Activated CD4-positive, CD25-positive, alpha-beta regulatory T cell treated with anti-CD3 and anti-CD28 coated beads, Interleukin-2, amount 50 U/mL, for 24 hours (primary cell): ENCODE measurements at regions not wholly inside any gene's neighbourhood (a gene's known extent, or its start where the extent isn't known, plus 50 kb on each side); places are given as distances from the start of the nearest gene placed in this dataset.

Source experiments
- ATAC-seq, 2 donors: fragments of 150-1000 bp; cut with Tn5 transposase; one replicate each; pipeline ENCODE4 v1.10.0; 2021; ENCODE audit warnings: mild to moderate bottlenecking in 1 of 2, moderate library complexity in 1 of 2

GRCh38 chr17:31702041-31702440 is 157.0 kb downstream of the COPRS start:
- no peak for ATAC-seq

- ATAC-seq, result no peak
Observed at GRCh38 chr17:31700973-31701372, 158.1 kb downstream of the COPRS start.

- ATAC-seq, result no peak
Observed at GRCh38 chr17:31699886-31700285, 159.2 kb downstream of the COPRS start.

- ATAC-seq, result no peak
Observed at GRCh38 chr17:31699281-31699680, 159.8 kb downstream of the COPRS start.

- ATAC-seq, result no peak
Observed at GRCh38 chr17:31698751-31699150, 160.3 kb downstream of the COPRS start.

- ATAC-seq, result no peak
Observed at GRCh38 chr17:31697838-31698237, 161.2 kb downstream of the COPRS start.

GRCh38 chr17:31696703-31697325 is 162.2 kb downstream of the COPRS start:
- no peak for ATAC-seq

- no peak for ATAC-seq
Observed at GRCh38 chr17:31696184-31696602, 162.9 kb downstream of the COPRS start.

GRCh38 chr17:31695456-31696090 is 163.5 kb downstream of the COPRS start:
- no peak for ATAC-seq

GRCh38 chr17:31693433-31694220 is 165.4 kb downstream of the COPRS start:
- ATAC-seq, result no peak

- ATAC-seq, result no peak
Observed at GRCh38 chr17:31692632-31693031, 166.4 kb downstream of the COPRS start.

- ATAC-seq, result no peak
Observed at GRCh38 chr17:31692027-31692426, 167.0 kb downstream of the COPRS start.

- no peak for ATAC-seq
Observed at GRCh38 chr17:31691251-31691905, 167.7 kb downstream of the COPRS start.

- ATAC-seq, result no peak
Observed at GRCh38 chr17:31690151-31690551, 168.9 kb downstream of the COPRS start.

GRCh38 chr17:31688701-31689100 is 170.3 kb downstream of the COPRS start:
- no peak for ATAC-seq

GRCh38 chr17:31687505-31688126 is 171.4 kb downstream of the COPRS start:
- ATAC-seq, result no peak

- ATAC-seq, result no peak
Observed at GRCh38 chr17:31686495-31686894, 172.5 kb downstream of the COPRS start.

- no peak for ATAC-seq
Observed at GRCh38 chr17:31684901-31685300, 174.1 kb downstream of the COPRS start.

GRCh38 chr17:31680126-31680525 is 178.9 kb downstream of the COPRS start:
- peak; percentile 67 to 90 for ATAC-seq

- ATAC-seq, result no peak
Observed at GRCh38 chr17:31679667-31680066, 179.4 kb downstream of the COPRS start.

- ATAC-seq, result no peak
Observed at GRCh38 chr17:31678431-31678830, 180.6 kb downstream of the COPRS start.

GRCh38 chr17:31677681-31678080 is 181.4 kb downstream of the COPRS start:
- ATAC-seq, result no peak

GRCh38 chr17:31677036-31677435 is 182.0 kb downstream of the COPRS start:
- no peak for ATAC-seq
